Stimulated activated CD4-positive, alpha-beta T cell treated with anti-CD3 and anti-CD28 coated beads, Interleukin-4, amount 100 ng/mL, for 48 hours (primary cell): ENCODE measurements at regions not wholly inside any gene's neighbourhood (a gene's known extent, or its start where the extent isn't known, plus 50 kb on each side); places are given as distances from the start of the nearest gene placed in this dataset.
"Not testable (repeated sequence)": the region's sequence is repeated elsewhere in the genome, so short reads cannot be mapped to it uniquely, and the experiment has no call there.

Source experiments
- DNase-seq, 2 donors: peaks; one replicate each; pipeline ENCODE4 v3.0.0-alpha.2; 2020; ENCODE audit warnings: low read depth in 2 of 2

DNA sequence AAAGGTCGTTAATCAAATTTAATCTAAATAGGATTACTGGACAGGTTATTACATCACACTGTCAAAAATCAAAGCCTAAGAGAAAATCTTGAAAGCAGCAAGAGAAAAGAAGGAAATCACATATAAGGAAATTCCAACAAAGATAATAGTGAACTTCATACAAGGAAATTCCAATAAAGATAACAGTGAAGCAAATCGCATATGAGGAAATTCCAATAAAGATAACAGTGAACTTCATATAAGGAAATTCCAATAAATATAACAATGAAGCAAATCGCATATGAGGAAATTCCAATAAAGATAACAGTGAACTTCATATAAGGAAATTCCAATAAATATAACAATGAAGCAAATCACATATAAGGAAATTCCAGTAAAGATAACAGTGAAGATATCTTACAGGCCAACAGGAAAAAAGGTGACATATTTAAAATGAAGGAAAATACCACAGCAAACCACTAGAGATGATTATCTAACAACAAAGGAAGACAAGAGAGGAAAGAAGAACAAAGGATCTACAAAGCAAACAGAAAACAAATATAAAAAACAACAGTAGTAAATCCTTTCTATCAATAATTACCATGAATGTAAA, 787.7 kb downstream of the CCDC85A start:
- DNase-seq = no peak

DNA sequence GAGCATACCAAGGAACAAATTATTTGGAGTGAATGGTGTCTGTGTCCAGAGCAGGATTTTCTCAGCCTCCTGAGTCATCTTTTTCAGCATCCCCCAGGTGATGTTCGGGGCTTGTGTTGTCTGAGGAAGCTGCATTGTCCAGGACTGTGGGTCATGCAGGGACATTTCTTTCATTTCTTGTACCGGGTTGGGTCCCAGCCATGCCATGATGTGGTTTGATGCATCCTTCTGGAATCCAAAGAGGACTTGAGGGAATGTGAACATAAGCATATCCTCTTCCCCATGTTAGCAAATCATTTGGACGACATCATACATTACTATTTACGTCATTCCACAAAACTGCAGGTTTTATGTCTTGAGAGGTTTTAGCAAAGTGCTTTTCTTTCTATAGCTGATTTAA, 797.8 kb downstream of the CCDC85A start:
- no peak for DNase-seq

DNA sequence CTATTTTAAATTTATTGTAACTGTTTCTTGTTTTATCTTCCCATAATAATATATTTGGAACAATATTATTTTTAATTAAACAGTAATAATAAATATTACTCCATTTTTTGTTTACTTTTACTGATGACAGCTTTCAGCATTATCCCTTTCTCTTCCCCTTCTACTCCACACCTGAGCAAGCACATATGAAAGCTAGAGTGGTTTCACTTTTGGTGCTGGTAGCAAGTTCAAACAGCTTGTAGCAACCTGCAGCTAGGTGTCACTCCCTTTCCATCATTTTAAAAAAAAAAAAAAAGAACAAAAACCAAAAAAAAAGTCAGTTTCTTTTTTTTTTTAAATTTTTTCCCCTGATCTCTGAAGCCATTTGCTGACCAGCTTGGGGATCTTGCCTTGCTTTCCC, 801.8 kb downstream of the CCDC85A start:
- DNase-seq = no peak

DNA sequence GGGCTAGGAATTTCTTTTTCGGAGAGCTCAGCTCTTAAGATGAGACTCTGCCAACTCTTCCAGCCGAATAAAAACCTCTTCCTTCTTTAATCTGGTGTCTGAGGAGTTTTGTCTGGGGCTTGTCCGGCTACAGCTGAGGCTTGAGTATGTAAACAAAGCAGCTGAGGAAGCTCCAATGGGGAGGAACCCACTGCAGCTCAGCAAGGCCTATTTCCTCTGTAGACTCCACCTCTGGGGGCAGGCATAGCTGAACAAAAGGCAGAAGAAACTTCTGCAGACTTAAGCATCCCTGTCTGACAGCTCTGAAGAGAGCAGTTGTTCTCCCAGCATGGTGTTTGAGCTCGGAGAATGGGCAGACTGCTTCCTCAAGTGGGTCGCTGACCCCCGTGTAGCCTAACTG, 838.7 kb downstream of the CCDC85A start:
- DNase-seq = no peak

DNA sequence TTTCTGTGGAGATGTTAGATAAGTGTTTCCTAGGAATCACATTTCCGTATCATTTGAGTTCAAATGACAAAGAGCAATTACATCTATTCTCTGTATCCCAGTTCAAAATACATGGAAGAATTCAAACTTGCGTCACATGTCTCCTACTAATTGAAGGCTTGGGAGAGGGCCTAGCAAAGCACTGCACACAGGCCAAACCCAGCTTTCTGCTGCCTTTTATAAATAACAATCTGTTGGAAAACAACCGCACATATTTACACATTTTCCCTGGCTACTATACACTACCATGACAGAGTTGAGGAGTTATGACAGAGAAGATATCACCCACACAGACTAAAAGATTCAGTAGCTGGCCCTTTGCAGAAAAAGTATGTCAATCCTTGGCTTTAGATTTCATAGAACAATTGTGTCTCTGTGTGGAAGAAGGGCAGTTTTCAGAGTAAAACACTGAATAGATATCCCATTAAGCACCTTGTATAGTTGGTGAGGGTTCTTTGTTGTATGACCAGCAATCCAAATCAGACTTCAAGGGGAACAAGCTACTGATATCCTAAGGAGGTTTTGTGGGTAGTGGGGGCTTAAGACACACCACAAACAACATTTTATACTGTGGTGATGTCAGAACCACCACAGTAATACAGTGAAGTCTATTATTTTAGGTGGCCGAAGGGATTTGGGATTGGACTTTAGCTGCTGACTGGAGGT, 861.3 kb downstream of the CCDC85A start:
- DNase-seq = no peak

DNA sequence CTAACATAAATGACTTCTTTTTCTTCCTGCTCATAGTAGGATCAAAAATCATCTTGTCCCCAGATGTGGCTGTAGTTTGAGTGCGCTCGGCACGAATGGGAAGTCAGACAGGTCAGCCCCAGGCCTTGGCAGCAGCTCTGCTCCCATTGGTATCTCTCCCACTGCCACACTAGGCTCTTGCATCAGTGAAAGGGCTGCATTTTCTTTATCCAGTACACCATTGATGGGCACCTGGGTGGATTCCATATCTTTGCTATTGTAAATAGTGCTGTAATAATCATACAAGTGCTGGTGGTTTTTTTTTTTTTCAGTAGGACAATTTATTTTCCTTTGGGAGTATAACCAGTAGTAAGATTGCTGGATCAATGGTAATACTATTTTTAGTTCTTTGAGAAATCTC, 865.5 kb downstream of the CCDC85A start:
- no peak for DNase-seq

DNA sequence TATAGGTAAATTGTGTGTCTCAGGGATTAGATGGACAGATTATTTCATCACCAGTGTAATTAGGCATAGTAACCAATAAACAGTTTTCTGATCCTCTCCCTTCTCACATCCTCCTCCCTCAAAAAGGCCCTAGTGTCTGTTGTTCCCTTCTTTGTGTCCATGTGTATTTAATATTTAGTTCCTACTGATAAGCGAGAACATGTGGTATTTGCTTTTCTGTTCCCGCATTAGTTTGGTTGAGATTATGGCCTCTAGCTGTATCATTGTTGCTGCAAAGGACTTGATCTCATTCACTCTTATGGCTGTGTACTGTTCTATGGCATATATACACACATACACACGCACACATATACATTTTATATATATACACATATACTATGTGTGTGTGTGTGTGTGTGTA, 866.2 kb downstream of the CCDC85A start:
- DNase-seq = no peak

DNA sequence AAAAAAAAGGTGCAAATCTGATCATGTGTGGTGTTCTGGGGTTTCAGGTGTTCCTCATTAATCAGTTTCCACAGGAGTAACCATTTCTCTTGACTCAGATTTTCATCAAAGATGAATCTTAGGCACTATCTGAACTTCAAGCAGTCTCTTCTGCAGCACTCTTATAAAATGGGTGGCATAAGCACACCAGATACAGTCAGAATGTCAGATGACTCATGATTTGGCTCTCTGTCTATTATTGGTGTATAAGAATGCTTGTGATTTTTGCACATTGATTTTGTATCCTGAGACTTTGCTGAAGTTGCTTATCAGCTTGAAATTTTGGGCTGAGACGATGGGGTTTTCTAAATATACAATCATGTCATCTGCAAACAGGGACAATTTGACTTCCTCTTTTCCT, 882.5 kb downstream of the CCDC85A start:
- DNase-seq = not testable (repeated sequence)

DNA sequence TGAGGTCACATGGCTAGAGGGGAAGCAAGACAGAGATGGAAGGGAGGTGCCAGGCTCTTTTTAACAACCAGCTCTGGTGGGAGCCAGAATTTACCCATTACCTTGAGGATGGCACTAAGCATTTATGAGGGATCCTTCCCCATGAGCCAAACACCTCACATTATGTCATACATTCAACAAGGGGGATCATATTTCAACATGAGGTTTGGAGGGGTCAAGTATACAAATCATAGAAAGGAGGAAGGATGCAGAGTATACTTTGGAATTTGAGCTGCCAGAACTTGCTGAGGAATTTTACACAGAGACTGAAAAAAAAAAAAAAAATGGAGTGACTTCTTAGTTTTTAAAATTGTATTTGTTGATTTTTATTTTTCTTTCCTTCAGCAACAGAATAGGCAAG, 891.4 kb downstream of the CCDC85A start:
- DNase-seq = no peak

DNA sequence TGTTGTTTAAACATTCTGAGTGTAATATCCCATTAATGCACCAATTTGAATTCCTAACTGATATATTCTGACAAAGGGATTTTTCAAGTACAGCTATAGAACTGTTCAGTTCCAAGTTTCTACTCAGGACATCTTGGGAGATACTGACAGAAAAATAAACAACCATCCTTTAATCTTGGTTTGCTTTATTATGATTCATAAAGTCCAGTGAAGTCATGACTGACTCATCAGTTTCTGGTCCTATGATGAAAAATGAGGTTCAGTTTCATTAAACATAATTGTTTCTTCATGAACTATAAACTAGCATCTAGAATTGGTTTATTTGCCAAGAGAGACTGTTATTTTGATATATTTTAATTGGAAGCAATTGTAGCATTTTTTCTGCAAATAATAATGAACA, 896.2 kb downstream of the CCDC85A start:
- no peak for DNase-seq

DNA sequence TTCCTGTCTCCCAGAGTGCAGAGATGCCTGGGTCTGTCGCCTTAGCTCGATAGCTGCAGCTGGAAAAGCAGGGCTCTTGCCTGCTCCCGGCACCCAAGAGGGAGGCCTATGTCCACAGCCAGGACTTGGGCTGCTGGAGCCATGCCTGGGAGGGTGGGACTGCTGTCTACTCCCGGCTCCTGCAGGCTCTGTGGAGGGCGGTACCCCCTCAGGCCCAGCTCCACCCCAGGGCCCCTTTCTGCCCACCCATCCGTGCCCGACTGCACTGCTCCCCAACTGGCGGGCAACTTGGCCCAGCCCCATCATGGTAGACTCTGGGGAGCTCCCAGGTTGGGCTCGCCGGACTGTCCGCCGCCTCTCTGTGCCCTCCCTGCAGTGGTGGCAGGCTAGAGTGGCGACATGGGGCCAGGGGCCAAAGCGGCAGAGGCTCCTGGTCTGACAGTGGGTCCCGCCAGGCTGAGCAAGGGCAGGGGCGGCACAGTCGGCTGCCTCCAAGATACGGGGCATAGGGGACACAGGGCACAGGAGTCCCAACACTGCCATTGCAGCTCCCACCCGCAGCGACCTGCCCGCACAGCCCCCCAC, 901.0 kb downstream of the CCDC85A start:
- DNase-seq = no peak

DNA sequence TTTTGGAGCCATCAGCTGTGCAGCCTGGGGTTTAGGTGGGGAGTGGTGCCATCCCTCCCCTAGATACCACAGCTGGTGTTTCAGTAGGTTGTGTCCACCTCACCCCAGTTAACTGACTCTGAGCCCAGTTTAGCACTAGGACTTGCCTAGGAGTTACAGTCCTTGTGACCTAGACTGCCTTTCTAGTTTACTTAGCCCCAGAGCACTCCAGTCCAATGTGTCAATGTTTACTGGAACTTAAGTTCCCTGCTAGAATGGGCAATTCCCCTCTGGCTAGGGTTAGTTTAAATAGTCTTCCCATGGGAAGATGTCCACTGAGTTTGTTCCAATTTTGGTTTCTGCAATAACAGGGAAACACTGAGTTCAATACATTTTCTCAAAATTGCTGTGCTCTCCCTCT, 909.2 kb downstream of the CCDC85A start:
- no peak for DNase-seq

DNA sequence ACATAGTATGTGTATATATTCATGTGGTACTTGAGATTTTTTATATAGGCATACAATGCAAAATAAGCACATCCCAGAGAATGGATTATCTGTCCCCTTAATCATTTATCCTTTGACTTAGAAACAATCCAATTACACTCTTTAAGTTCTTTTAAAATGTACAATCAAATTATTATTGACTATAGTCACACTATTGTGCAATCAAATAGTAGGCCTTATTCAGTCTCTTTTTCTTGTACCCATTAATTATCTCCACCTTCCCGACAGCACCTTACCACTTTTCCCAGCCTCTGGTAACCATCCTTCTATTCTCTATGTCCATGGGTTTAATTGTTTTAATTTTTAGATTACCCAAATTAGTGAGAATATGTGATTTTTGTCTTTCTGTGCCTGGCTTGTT, 914.1 kb downstream of the CCDC85A start:
- DNase-seq = no peak

DNA sequence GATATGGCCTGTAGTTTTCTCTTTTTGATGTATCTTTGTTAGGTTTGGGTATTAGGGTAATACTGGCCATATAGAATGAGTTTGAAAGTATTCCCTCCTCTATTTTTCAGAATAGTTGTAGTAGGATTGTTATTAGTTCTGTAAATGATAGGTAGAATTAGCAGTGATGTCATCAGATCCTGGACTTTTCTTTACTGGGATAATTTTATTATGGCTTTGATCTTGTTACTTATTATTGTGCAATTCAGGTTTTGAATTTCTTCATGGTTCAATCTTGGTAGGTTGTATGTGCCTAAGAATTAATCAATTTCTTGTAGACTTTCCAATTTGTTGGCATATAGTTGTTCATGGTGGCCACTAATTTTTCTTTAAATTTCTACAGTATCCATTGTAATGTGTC, 916.6 kb downstream of the CCDC85A start:
- DNase-seq = no peak

DNA sequence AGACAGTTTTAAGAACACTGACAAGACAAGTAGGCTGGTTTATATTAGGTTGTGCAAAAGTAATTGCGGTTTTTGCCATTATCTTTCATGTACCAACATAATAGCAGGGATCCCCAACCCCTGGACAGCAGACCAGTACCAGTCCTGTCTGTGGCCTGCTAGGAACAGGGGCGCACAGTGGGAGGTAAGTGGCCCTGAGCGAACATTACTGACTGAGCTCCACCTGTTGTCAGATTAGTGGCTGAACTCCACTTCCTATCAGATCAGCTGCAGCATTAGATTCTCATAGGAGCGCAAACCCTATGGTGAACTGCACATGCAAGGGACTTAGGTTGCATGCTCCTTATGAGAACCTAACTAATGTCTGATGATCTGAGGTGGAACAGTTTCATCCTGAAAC, 921.9 kb downstream of the CCDC85A start:
- DNase-seq = no peak

DNA sequence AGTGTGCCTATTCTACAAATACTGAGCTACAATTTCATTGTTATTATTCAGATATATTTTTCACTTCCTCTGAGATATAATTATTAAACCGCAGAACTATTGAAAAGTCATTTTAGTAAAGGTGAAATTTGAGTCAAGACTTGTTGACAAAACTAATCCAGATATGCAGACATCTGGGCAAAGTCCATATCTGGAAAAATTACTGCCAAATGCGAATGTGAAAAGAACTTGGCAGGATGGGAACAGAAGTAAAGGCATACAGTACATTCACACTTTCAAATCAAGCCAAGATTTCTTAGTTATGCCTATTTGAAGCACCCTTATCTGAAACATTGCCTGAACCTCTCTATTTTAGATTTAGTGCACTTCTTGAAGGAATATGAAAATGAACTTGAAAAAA, 923.6 kb downstream of the CCDC85A start:
- DNase-seq = no peak

DNA sequence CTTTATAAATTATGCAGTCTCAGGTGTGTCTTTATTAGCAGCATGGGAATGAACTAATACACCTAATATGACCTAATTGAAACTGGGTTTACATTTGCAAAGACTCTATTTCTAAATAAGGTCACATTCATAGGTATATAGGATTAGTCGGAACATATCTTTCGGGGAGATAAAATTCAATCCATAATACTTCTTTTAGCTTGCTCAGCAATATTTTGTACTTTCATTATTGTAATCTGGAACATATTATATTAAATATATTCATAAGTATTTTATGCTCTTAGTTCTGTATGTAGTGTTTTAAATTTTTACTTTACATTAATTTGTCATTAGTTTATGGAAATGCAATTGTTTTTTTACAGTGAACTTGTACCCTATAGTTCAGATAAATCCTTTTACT, 927.7 kb downstream of the CCDC85A start:
- no peak for DNase-seq

DNA sequence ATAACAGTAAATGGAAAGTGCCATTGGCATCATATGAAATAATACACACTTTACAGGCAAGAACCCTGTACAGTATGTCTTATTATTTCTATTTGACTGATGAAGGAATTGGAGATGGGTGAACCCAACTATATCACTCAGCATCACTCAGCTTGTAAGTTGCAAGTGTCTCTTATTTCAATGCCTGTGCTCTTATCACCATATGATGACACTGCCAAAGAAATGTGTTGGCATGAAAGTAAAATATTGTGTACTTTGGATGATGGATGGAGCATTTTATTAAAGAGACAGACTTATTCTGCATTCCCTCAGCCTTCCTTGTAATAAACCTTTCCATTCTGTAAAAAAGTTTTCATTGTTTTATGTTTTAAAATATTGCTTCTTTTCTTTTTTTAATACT, 927.5 kb upstream of the VRK2 start:
- no peak for DNase-seq

DNA sequence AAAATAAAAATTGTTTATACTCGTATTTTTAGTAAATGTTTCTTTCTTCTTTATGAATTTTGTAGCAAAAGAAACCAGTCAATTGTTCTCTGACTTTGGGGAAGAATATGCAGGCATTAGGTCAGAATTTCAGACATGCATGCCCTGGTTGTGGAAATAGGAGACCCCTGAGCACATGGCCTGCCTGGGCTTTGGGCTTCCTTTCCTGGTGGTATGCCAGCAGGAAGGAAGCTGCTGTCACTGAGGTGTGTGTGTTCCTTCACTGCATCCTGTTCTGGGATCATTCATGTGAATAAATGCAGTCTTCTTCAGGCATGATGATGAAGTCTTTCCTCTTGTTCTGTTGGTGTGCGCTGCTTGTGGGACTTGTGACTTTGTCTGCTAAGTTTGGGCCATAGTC, 920.2 kb upstream of the VRK2 start:
- DNase-seq = no peak

DNA sequence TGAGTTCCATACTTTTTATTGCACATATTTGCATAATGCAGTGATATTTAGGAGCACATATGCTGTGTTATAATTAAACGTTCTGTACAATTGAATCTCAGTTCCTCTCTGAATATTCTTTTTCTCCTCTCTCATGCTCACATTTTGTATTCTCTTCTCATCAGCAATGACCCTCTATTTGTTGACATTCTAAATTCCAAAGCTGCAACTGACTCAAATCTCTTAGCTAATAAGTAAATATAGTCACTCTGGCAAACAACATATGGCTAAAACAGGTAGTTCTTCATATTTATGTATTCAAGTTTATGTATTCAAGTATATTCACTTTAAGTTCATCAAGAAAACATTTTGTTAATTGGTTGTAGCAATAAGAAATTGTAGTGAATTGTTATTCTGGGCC, 907.4 kb upstream of the VRK2 start:
- DNase-seq = no peak

DNA sequence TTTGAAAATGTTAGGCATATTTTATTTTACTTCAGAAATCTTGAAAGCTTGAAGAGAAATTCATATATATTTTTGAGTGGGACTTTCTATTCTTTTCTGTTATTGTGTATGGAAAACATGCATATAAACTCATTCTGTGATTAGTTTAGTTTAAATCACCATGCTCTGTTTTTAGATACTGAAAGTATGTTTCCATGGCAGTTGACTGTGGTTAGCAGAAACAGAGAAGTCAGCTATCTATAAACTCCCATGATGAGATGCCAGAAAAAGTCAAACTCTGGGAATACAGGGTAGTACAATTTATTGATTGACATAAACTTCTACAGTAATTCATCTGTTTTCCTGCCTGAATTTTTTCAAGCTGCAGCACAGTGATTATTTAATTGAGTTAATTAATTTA, 905.3 kb upstream of the VRK2 start:
- no peak for DNase-seq

DNA sequence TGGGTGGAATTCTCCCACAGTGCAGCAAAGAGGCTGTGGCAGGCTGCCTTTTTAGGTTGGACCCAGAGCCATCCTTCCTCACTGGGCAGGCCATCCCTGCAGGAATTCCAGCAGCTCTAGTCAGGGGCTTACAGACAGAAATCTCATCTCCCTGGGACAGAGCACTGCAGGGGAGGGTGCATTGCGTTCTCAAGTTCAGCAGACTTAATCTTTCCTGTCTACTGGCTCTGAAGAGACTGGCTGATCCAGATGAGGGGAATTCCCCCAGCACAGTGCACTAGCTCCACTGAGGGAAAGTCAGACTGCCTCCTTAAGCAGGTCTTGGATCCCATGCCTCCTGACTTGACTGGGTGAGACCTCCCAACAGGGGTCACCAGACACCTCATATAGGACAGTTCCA, 899.7 kb upstream of the VRK2 start:
- DNase-seq = no peak

DNA sequence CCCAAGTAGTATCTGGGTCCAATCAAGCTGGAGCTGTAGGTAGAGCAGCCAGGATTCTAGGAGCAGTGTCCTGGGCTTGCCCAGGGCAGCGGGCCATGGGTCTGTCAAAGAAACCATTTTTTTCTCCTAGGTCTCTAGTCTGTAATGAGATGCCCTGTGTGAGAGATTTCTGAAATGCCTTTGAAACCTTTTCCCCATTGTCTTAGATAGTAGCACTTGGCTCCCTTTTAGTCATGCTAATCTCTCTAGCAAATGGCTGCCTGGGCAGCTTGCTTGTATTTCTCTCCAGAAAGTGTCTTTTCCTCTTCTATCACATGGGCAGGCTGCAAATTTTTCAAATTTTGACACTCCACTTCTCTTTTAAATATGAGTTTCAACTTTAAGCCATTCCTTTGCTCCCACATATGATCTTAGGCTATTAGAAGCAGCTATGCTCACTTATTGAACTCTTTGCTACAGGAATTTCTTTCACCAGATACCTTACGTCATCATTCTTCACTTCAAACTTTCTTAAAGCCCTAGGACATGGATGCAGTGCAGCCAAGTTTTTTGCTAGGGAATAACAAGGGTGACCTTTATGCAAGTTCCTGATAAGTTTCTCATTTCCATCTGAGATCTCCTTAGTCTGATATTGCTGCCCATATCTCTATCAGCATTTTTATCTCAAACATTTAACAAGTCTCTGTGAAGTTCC, 890.2 kb upstream of the VRK2 start:
- no peak for DNase-seq
